Endothelial cell of umbilical vein (primary cell): ENCODE measurements at regions not wholly inside any gene's neighbourhood (a gene's known extent, or its start where the extent isn't known, plus 50 kb on each side); places are given as distances from the start of the nearest gene placed in this dataset.

Source experiments
- FOS ChIP-seq: IDR thresholded peaks from 2 replicates; pipeline ENCODE4 v1.6.1; 2011; ENCODE audit warnings: mild to moderate bottlenecking, low read length, moderate library complexity, borderline replicate concordance; ENCODE audit not compliant: insufficient read depth
- GATA2 ChIP-seq: IDR thresholded peaks from 2 replicates; pipeline ENCODE4 v1.7.0; 2011; ENCODE audit warnings: low read depth, mild to moderate bottlenecking, moderate library complexity, mixed read lengths, low read length; ENCODE audit not compliant: insufficient read length, insufficient read depth
- TF ChIP-seq, protein P1 (sequence below): IDR thresholded peaks from 2 replicates; pipeline ENCODE4 v1.6.1; 2011; ENCODE audit not compliant: insufficient read depth, insufficient read length
- TF ChIP-seq, protein P2 (sequence below), 2 donors: IDR thresholded peaks; 1 replicate in 1 of 2; 2 replicates in 1 of 2; pipeline ENCODE4 v1.5.1; 2011; ENCODE audit warnings: low read length in 2 of 2, mild to moderate bottlenecking in 2 of 2, moderate library complexity in 2 of 2, control low read depth in 1 of 2, inconsistent platforms in 1 of 2, low read depth in 1 of 2; ENCODE audit not compliant: insufficient read depth in 1 of 2; ENCODE audit errors: extremely low read depth in 1 of 2

DNA sequence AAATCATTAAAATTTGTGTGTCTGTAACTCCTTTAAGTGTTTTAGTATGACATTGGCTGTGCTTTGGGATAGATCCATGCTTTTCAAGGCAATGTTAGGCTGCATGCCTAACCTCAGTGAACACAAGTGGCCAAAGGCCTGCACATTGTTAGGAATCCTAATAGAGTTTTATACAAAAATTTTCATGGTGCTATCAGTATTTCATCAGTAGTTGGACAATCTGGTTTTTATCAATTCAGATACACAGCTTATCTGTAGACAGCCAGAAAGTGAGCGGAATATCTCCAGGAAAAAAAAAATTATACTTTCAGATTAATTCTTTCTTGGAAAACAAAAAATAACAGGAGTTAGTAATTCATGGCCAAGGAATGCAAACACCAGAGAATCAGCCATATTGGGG, 324.0 kb upstream of the PDE3A start:
- TF ChIP-seq, protein P1, sequence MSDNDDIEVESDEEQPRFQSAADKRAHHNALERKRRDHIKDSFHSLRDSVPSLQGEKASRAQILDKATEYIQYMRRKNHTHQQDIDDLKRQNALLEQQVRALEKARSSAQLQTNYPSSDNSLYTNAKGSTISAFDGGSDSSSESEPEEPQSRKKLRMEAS: no peak
- TF ChIP-seq FOS: no peak
- TF ChIP-seq, protein P2, sequence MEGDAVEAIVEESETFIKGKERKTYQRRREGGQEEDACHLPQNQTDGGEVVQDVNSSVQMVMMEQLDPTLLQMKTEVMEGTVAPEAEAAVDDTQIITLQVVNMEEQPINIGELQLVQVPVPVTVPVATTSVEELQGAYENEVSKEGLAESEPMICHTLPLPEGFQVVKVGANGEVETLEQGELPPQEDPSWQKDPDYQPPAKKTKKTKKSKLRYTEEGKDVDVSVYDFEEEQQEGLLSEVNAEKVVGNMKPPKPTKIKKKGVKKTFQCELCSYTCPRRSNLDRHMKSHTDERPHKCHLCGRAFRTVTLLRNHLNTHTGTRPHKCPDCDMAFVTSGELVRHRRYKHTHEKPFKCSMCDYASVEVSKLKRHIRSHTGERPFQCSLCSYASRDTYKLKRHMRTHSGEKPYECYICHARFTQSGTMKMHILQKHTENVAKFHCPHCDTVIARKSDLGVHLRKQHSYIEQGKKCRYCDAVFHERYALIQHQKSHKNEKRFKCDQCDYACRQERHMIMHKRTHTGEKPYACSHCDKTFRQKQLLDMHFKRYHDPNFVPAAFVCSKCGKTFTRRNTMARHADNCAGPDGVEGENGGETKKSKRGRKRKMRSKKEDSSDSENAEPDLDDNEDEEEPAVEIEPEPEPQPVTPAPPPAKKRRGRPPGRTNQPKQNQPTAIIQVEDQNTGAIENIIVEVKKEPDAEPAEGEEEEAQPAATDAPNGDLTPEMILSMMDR (IDR thresholded peaks at IDR 0.05; ENCODE audit: extremely low read depth in 1 of 2, insufficient read depth in 1 of 2, low read depth in 1 of 2, low read length in 2 of 2): no peak
- TF ChIP-seq GATA2: no peak
